ENCODE measurements at regions not wholly inside any gene's neighbourhood (a gene's known extent, or its start where the extent isn't known, plus 50 kb on each side); places are given as distances from the start of the nearest gene placed in this dataset.
A peak's percentile ranks its signal among the peaks of the same experiment; 100 is the strongest.

GRCh38 chr21:15434163-15434905 lies 295.4 kb upstream of the USP25 start:
- no peak overlapping the region for H2AFZ ChIP-seq (ENCODE audit: low read length)
- H3K9ac ChIP-seq (ENCODE audit: low read depth, low read length, poor library complexity, severe bottlenecking): no peak overlapping the region
- no peak overlapping the region for H3K4me3 ChIP-seq (ENCODE audit: low read length, poor library complexity, severe bottlenecking)
- no peaks in the 10 kb centered on the region for H3K9me3 ChIP-seq (ENCODE audit: insufficient read depth, low read depth, low read length)
- H3K9me2 ChIP-seq (replicated peaks; ENCODE audit: low read depth, low read length): no peaks in the 10 kb centered on the region
- H4K20me1 ChIP-seq (ENCODE audit: insufficient read depth, low read length, poor library complexity, severe bottlenecking): no peaks in the 10 kb centered on the region
- TF ChIP-seq, protein P1, sequence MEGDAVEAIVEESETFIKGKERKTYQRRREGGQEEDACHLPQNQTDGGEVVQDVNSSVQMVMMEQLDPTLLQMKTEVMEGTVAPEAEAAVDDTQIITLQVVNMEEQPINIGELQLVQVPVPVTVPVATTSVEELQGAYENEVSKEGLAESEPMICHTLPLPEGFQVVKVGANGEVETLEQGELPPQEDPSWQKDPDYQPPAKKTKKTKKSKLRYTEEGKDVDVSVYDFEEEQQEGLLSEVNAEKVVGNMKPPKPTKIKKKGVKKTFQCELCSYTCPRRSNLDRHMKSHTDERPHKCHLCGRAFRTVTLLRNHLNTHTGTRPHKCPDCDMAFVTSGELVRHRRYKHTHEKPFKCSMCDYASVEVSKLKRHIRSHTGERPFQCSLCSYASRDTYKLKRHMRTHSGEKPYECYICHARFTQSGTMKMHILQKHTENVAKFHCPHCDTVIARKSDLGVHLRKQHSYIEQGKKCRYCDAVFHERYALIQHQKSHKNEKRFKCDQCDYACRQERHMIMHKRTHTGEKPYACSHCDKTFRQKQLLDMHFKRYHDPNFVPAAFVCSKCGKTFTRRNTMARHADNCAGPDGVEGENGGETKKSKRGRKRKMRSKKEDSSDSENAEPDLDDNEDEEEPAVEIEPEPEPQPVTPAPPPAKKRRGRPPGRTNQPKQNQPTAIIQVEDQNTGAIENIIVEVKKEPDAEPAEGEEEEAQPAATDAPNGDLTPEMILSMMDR (conservative IDR thresholded peaks at IDR 0.05; ENCODE audit: low read length): no peak
- no peak for TF ChIP-seq EZH2phosphoT487 (IDR thresholded peaks at IDR 0.05; ENCODE audit: borderline replicate concordance)
- H3K4me1 ChIP-seq (ENCODE audit: insufficient read depth, low read length, poor library complexity, severe bottlenecking): peaks cover 18% of the 10 kb centered on the region
- H3K79me2 ChIP-seq (ENCODE audit: insufficient read depth, low read length): no peaks in the 10 kb centered on the region
- H3K27me3 ChIP-seq (ENCODE audit: insufficient read depth, low read length, poor library complexity, severe bottlenecking): no peaks in the 10 kb centered on the region
- peaks cover 3% of the 10 kb centered on the region; the same call in 1 of the 2 replicates for H3F3A ChIP-seq (ENCODE audit: low read depth)
- no peak overlapping the region for H3K4me2 ChIP-seq (ENCODE audit: low read depth, low read length, poor library complexity, severe bottlenecking)
- no peaks in the 10 kb centered on the region for H3K36me3 ChIP-seq (ENCODE audit: insufficient read depth, low read length)

DNA sequence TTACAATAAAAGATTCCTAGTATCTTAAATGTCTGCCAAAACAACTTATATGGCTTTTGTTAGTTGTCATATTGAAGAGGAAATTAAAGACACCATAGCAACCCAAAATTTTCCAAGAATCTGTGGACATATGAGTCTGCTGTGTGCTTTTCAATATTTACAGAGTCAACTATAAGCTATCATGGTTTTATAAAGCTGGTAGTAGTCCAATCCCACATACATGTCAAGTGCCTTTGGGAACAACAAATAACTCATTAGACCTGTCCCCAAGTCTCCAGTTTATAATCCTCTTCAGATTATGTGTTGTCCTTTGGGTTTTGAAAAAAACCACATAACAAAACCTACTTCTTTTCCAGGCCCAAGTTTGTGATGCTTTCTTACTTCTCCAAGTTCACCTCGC lies 293.8 kb upstream of the USP25 start:
- Histone ChIP-seq H4K20me1 (ENCODE audit: insufficient read depth, low read length, poor library complexity, severe bottlenecking) (no peaks in the 10 kb centered on the region), H2AFZ (ENCODE audit: low read length) (no peak overlapping the region), H3K9me2 (replicated peaks; ENCODE audit: low read depth, low read length) (no peaks in the 10 kb centered on the region), H3K27me3 (ENCODE audit: insufficient read depth, low read length, poor library complexity, severe bottlenecking) (no peaks in the 10 kb centered on the region), H3K36me3 (ENCODE audit: insufficient read depth, low read length) (no peaks in the 10 kb centered on the region), H3K4me2 (ENCODE audit: low read depth, low read length, poor library complexity, severe bottlenecking) (no peak overlapping the region), H3F3A (ENCODE audit: low read depth) (peaks cover 3% of the 10 kb centered on the region; the same call in 1 of the 2 replicates), H3K79me2 (ENCODE audit: insufficient read depth, low read length) (no peaks in the 10 kb centered on the region), H3K9ac (ENCODE audit: low read depth, low read length, poor library complexity, severe bottlenecking) (no peak overlapping the region), H3K4me3 (ENCODE audit: low read length, poor library complexity, severe bottlenecking) (no peak overlapping the region), H3K4me1 (ENCODE audit: insufficient read depth, low read length, poor library complexity, severe bottlenecking) (peaks cover 28% of the 10 kb centered on the region), H3K9me3 (ENCODE audit: insufficient read depth, low read depth, low read length) (no peaks in the 10 kb centered on the region)
- no peak for TF ChIP-seq EZH2phosphoT487 (IDR thresholded peaks at IDR 0.05; ENCODE audit: borderline replicate concordance)
- TF ChIP-seq, protein P1 (conservative IDR thresholded peaks at IDR 0.05; ENCODE audit: low read length): no peak

DNA sequence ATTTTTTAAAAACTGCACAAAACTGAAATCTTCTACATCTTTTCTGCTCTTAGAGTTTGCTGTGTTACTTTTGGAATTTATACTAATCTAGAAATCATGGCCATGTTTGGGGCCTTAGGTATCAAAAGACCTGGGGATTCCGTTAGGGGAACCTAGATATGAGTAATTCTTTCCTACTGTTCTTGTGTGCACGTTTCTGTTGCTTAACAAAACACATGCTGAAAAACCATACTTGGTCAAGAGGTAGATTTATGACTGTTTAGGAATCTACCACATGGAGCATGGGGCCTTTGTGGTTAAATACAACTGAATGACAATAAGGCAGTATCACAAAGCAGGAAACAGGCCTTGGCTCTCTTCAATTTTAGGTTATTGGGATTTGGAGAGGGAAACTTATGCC lies 291.9 kb upstream of the USP25 start:
- Histone ChIP-seq H3K4me1 (ENCODE audit: insufficient read depth, low read length, poor library complexity, severe bottlenecking) (peaks cover 36% of the 10 kb centered on the region), H3K79me2 (ENCODE audit: insufficient read depth, low read length) (no peaks in the 10 kb centered on the region), H3K4me3 (ENCODE audit: low read length, poor library complexity, severe bottlenecking) (peak overlapping the region; percentile 8), H3K9me3 (ENCODE audit: insufficient read depth, low read depth, low read length) (no peaks in the 10 kb centered on the region), H3K9ac (ENCODE audit: low read depth, low read length, poor library complexity, severe bottlenecking) (no peak overlapping the region), H3K9me2 (replicated peaks; ENCODE audit: low read depth, low read length) (no peaks in the 10 kb centered on the region), H4K20me1 (ENCODE audit: insufficient read depth, low read length, poor library complexity, severe bottlenecking) (no peaks in the 10 kb centered on the region), H3K27me3 (ENCODE audit: insufficient read depth, low read length, poor library complexity, severe bottlenecking) (no peaks in the 10 kb centered on the region), H3F3A (ENCODE audit: low read depth) (peaks cover 3% of the 10 kb centered on the region; the same call in 1 of the 2 replicates), H3K4me2 (ENCODE audit: low read depth, low read length, poor library complexity, severe bottlenecking) (peak overlapping the region; percentile 47), H2AFZ (ENCODE audit: low read length) (peak overlapping the region; percentile 31; the same call in 1 of the 2 replicates), H3K36me3 (ENCODE audit: insufficient read depth, low read length) (no peaks in the 10 kb centered on the region)
- TF ChIP-seq EZH2phosphoT487 (IDR thresholded peaks at IDR 0.05; ENCODE audit: borderline replicate concordance): no peak
- TF ChIP-seq, protein P1 (conservative IDR thresholded peaks at IDR 0.05; ENCODE audit: low read length): no peak
